Upper lobe of right lung (tissue), 1 donor: ENCODE measurements at regions not wholly inside any gene's neighbourhood (a gene's known extent, or its start where the extent isn't known, plus 50 kb on each side); places are given as distances from the start of the nearest gene placed in this dataset.
A peak's percentile ranks its signal among the peaks of the same experiment; 100 is the strongest.

ENCODE experiments used
- ATAC-seq: fragments of 200-7000 bp; cut with Tn5 transposase; one replicate; pipeline ENCODE4 v1.9.1; 2020; ENCODE audit warnings: mild to moderate bottlenecking, moderate library complexity
- DNase-seq: peaks from one replicate; pipeline ENCODE4 v3.0.0-alpha.2; 2020
- H3K27ac ChIP-seq: fragments of 200-600 bp; one replicate; pipeline ENCODE4 v1.8.0; 2022
- H3K27me3 ChIP-seq: fragments of 200-600 bp; one replicate; pipeline ENCODE4 v1.8.0; 2022; ENCODE audit warnings: mild to moderate bottlenecking
- H3K36me3 ChIP-seq: fragments of 200-600 bp; one replicate; pipeline ENCODE4 v1.8.0; 2022
- H3K4me1 ChIP-seq: fragments of 200-600 bp; one replicate; pipeline ENCODE4 v1.8.0; 2022
- H3K4me3 ChIP-seq: fragments of 200-600 bp; one replicate; pipeline ENCODE4 v1.8.0; 2022; ENCODE audit warnings: mild to moderate bottlenecking
- H3K9me3 ChIP-seq: fragments of 200-600 bp; one replicate; pipeline ENCODE4 v1.8.0; 2022
- intact Hi-C: fragments of 100-400 bp; cut with DNase I; formaldehyde crosslinking; loops from one replicate; pipeline ENCODE4 v1.11.0; 2022
- TF ChIP-seq, protein P1 (sequence below): fragments of 200-600 bp; IDR thresholded peaks from one replicate; pipeline ENCODE4 v1.8.0; 2022; ENCODE audit warnings: antibody characterized with exemption
- donor health status: DM: no; HTN: yes; CAD: no; lungs with severe emphysema.

DNA sequence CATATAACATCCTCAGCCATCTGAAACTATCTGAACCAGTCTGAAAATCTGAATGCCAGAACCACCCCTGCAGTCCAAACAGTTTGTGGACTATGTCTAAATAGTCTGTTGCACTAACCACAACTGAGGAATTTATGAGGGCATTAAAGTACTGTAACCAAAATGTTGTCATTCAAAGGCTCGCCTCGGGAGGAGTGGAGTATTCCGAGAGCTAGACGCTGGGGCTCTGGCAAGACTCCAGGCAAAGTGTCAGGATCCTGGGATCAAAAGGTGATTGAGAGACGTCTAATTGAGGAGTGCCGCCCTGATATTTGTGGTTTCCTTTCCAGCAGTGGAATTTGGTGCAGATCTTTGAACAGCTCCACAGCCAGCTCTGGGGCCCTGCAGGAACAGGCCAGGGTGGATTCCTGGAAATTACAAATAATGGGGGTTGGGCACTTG is 142.9 kb upstream of the MYOCD start:
- no peak overlapping the region for H3K4me3 ChIP-seq
- no peak overlapping the region for H3K27ac ChIP-seq
- no peaks in the 10 kb centered on the region for H3K9me3 ChIP-seq
- no peaks in the 10 kb centered on the region for H3K27me3 ChIP-seq
- intact Hi-C loops, result no loop called here
- peak; percentile 49 for ATAC-seq
- no peaks in the 10 kb centered on the region for H3K36me3 ChIP-seq
- H3K4me1 ChIP-seq, result no peaks in the 10 kb centered on the region
- DNase-seq, result no peak
- TF ChIP-seq, protein P1, sequence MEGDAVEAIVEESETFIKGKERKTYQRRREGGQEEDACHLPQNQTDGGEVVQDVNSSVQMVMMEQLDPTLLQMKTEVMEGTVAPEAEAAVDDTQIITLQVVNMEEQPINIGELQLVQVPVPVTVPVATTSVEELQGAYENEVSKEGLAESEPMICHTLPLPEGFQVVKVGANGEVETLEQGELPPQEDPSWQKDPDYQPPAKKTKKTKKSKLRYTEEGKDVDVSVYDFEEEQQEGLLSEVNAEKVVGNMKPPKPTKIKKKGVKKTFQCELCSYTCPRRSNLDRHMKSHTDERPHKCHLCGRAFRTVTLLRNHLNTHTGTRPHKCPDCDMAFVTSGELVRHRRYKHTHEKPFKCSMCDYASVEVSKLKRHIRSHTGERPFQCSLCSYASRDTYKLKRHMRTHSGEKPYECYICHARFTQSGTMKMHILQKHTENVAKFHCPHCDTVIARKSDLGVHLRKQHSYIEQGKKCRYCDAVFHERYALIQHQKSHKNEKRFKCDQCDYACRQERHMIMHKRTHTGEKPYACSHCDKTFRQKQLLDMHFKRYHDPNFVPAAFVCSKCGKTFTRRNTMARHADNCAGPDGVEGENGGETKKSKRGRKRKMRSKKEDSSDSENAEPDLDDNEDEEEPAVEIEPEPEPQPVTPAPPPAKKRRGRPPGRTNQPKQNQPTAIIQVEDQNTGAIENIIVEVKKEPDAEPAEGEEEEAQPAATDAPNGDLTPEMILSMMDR, result no peak

DNA sequence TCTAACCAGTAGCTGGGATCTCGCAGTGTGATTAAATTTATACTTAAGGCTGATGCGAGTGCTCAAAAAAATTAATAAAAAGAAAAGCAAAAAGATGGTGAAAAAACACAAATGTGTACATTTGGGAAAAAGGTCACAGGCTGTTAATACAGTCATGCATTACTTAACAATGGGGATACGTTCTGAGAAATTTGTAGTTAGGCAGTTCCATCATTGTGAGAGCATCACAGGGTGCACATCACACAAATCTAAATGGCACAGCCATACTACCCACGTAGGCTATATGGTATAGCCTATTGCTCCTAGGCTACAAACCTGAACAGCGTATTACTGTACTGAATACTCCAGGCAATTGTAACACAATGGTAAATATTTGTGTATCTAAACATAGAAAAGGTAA is 142.4 kb upstream of the MYOCD start:
- no peaks in the 10 kb centered on the region for H3K4me1 ChIP-seq
- H3K27ac ChIP-seq, result no peak overlapping the region
- no peak for DNase-seq
- TF ChIP-seq, protein P1, result no peak
- ATAC-seq, result no peak
- H3K4me3 ChIP-seq, result no peak overlapping the region
- no peaks in the 10 kb centered on the region for H3K27me3 ChIP-seq
- no peaks in the 10 kb centered on the region for H3K36me3 ChIP-seq
- H3K9me3 ChIP-seq, result no peaks in the 10 kb centered on the region
- intact Hi-C loops, result no loop called here

DNA sequence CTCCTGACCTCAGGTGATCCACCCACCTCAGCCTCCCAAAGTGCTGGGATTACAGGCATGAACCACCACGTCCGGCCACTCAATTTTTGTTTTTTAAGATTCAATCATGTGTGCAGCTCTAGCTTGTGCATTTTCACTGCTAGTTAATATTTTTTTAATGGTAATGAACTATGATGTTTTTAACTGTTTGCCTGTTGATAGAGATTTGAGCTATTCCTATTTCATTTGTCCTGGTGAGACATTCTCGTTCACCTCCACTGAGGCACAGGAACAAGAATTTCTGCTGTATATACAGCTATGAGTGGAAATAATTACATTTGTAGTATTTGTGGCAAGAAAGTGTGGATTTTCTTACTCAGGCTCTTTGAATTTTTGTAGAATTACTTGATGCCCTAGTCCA is 137.7 kb upstream of the MYOCD start:
- H3K9me3 ChIP-seq, result no peaks in the 10 kb centered on the region
- no peaks in the 10 kb centered on the region for H3K4me1 ChIP-seq
- DNase-seq, result no peak
- intact Hi-C loops, result no loop called here
- TF ChIP-seq, protein P1, result no peak
- no peak for ATAC-seq
- H3K4me3 ChIP-seq, result no peak overlapping the region
- H3K27ac ChIP-seq, result no peak overlapping the region
- peaks cover 16% of the 10 kb centered on the region for H3K27me3 ChIP-seq
- H3K36me3 ChIP-seq, result no peaks in the 10 kb centered on the region

DNA sequence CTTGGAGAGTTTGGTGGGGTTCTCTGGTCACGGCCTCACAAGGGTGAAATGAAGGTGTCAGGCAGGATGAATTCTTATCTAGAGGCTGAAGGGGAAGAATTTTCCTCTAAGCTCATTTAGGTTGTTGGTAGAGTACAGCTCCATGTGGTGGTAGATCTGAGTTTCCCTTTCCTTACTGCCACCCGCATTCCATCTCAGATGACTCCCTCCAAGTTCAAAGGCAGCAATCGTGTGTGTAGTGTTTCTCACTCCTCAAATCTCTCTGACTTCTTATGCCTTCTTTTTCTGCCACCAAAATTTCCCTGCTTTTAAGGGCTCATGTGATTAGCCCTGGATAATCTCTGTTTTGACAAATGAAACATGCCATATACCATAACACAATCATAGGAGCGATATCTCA is 135.5 kb upstream of the MYOCD start:
- no peak overlapping the region for H3K4me3 ChIP-seq
- H3K36me3 ChIP-seq, result no peaks in the 10 kb centered on the region
- ATAC-seq (no peak), DNase-seq (no peak)
- intact Hi-C loops, result no loop called here
- no peaks in the 10 kb centered on the region for H3K4me1 ChIP-seq
- no peak overlapping the region for H3K27ac ChIP-seq
- no peaks in the 10 kb centered on the region for H3K9me3 ChIP-seq
- TF ChIP-seq, protein P1, result no peak
- peaks cover 23% of the 10 kb centered on the region for H3K27me3 ChIP-seq

DNA sequence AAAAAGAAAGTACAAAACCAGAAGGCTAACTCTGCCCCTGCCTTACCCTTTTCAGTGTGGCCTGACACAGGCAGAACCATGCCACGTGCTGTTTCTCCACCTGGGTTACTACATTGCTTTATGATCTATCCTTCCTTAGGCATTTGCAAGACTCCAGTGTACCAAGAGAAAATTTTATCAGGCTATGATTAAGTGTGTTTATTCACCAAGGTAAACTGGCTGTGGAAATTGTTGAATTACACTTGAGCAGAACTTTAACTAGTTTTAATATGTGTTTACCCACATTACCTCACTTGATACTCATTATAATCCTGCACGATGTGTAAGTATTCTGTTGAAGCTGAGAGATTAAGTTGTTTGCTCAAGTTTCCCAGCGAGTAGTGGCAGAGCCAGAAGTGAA is 129.7 kb upstream of the MYOCD start:
- ATAC-seq, result peak; percentile 73
- Histone ChIP-seq H3K4me3 (no peak overlapping the region), H3K9me3 (no peaks in the 10 kb centered on the region), H3K27ac (no peak overlapping the region), H3K4me1 (no peaks in the 10 kb centered on the region), H3K27me3 (peaks cover 30% of the 10 kb centered on the region), H3K36me3 (no peaks in the 10 kb centered on the region)
- DNase-seq, result no peak
- TF ChIP-seq, protein P1, result no peak
- intact Hi-C loops, result no loop called here

DNA sequence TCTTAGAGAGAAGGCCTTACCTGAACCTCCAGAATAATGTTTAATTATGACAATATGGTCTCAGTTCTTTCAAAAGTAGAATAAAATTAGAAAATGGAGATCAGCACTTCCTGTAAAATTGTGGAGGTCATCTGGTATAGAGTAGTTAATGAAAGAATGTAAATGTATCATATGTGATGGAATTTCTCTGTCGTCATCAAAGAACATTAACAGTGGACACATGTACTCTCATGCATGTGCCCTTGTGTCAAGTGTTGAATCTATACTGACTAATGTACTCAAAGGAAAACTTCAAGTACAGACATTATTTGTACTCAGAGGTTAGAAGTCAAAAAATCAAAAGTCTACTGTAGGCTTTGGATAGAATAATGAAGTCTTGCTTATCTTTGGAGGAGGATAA is 129.2 kb upstream of the MYOCD start:
- Histone ChIP-seq H3K36me3 (no peaks in the 10 kb centered on the region), H3K9me3 (no peaks in the 10 kb centered on the region), H3K4me1 (no peaks in the 10 kb centered on the region), H3K27me3 (peaks cover 30% of the 10 kb centered on the region), H3K4me3 (no peak overlapping the region), H3K27ac (no peak overlapping the region)
- DNase-seq, result no peak
- intact Hi-C loops, result no loop called here
- TF ChIP-seq, protein P1, result no peak
- ATAC-seq, result no peak
